BJ (cell line): ENCODE measurements at regions not wholly inside any gene's neighbourhood (a gene's known extent, or its start where the extent isn't known, plus 50 kb on each side); places are given as distances from the start of the nearest gene placed in this dataset.

Source experiments
- CTCF ChIA-PET: fragments of 350-600 bp; formaldehyde crosslinking; extraction: SDS; loops from one replicate; lab custom pipeline; 2021; ENCODE audit warnings: antibody characterized with exemption, inconsistent platforms; lab: Yijun Ruan, JAX
- POLR2A ChIA-PET: fragments of 300-600 bp; sonication (Branson Sonifier 250); formaldehyde crosslinking; extraction: SDS; loops from one replicate; lab custom pipeline; 2021; ENCODE audit warnings: antibody characterized with exemption; lab: Charles Lee
- DNase-seq: peaks from one replicate; pipeline ENCODE4 v3.0.0-alpha.2; 2011; ENCODE audit warnings: low read depth
- H3K27me3 ChIP-seq: 2 replicates; pipeline ENCODE4 v1.6.0; 2011; ENCODE audit warnings: low read length; ENCODE audit not compliant: control insufficient read depth, insufficient read depth
- H3K36me3 ChIP-seq: 2 replicates; pipeline ENCODE4 v1.5.1; 2011; ENCODE audit warnings: low read length; ENCODE audit not compliant: control insufficient read depth, insufficient read depth
- H3K4me3 ChIP-seq: 2 replicates; pipeline ENCODE4 v1.5.1; 2011; ENCODE audit warnings: low read depth, mild to moderate bottlenecking, control low read depth, low read length
- CTCF ChIP-seq: IDR thresholded peaks from 2 replicates; pipeline ENCODE4 v1.5.1; 2011; ENCODE audit warnings: low read depth, mild to moderate bottlenecking, control low read depth, inconsistent platforms, low read length, moderate library complexity; ENCODE audit not compliant: insufficient read depth

- no peak for DNase-seq
- H3K4me3 ChIP-seq, result no peak overlapping the region
- H3K27me3 ChIP-seq, result no peaks in the 10 kb centered on the region
- no peak for TF ChIP-seq CTCF
- ChIA-PET CTCF (interaction anchor here (0.6 to 0.7 kb wide), 3 partner anchors 24 to 241 kb away, joined by 3 read pairs; no protein-coding TSS in a partner anchor), POLR2A (no interaction called here)
- no peaks in the 10 kb centered on the region for H3K36me3 ChIP-seq
These were observed 96.7 kb upstream of the KCNMB2 start for GRCh38 chr3:178439504-178439903.

GRCh38 chr3:178440043-178440442 lies 96.2 kb upstream of the KCNMB2 start:
- DNase-seq, result no peak
- TF ChIP-seq CTCF, result no peak
- H3K27me3 ChIP-seq, result no peaks in the 10 kb centered on the region
- no peaks in the 10 kb centered on the region for H3K36me3 ChIP-seq
- POLR2A ChIA-PET, result no interaction called here
- H3K4me3 ChIP-seq, result no peak overlapping the region
- CTCF ChIA-PET, result interaction anchor here (0.7 to 1.3 kb wide), 2 partner anchors 24 to 527 kb away, joined by 3 to 6 read pairs; no protein-coding TSS in a partner anchor

GRCh38 chr3:178443634-178444033 lies 92.6 kb upstream of the KCNMB2 start:
- no peak for DNase-seq
- CTCF ChIA-PET, result interaction anchor here (0.6 to 1.3 kb wide), 3 partner anchors 43 to 505 kb away, joined by 3 to 6 read pairs (median 4); no protein-coding TSS in a partner anchor

GRCh38 chr3:178445139-178445538 lies 91.1 kb upstream of the KCNMB2 start:
- CTCF ChIA-PET, result no interaction called here
- Histone ChIP-seq H3K36me3 (no peaks in the 10 kb centered on the region), H3K27me3 (no peaks in the 10 kb centered on the region), H3K4me3 (no peak overlapping the region)
- POLR2A ChIA-PET, result no interaction called here
- no peak for DNase-seq
- no peak for TF ChIP-seq CTCF

More at GRCh38 chr3:178443634-178444033, 92.6 kb upstream of the KCNMB2 start:
- no peak for TF ChIP-seq CTCF
- H3K4me3 ChIP-seq, result no peak overlapping the region
- no peaks in the 10 kb centered on the region for H3K27me3 ChIP-seq
- POLR2A ChIA-PET, result no interaction called here
- H3K36me3 ChIP-seq, result no peaks in the 10 kb centered on the region

GRCh38 chr3:178446059-178446458 lies 90.2 kb upstream of the KCNMB2 start:
- Histone ChIP-seq H3K36me3 (no peaks in the 10 kb centered on the region), H3K27me3 (no peaks in the 10 kb centered on the region), H3K4me3 (no peak overlapping the region)
- POLR2A ChIA-PET, result no interaction called here
- no peak for DNase-seq
- CTCF ChIA-PET, result interaction anchor here (0.9 to 2.2 kb wide), 3 partner anchors 10 to 521 kb away, joined by 3 to 7 read pairs (median 6); no protein-coding TSS in a partner anchor
- no peak for TF ChIP-seq CTCF
